IPS DF 4.7 (cell line): ENCODE measurements at regions not wholly inside any gene's neighbourhood (a gene's known extent, or its start where the extent isn't known, plus 50 kb on each side); places are given as distances from the start of the nearest gene placed in this dataset.

Experiments
- DNase-seq: peaks from one replicate; pipeline ENCODE4 v3.0.0-alpha.2; 2013; ENCODE audit warnings: low spot score; ENCODE audit errors: extremely low read depth

- DNase-seq = no peak
These were observed 320.9 kb downstream of the ZSWIM6 start for GRCh38 chr5:61652916-61653315.

GRCh38 chr5:61653807-61654580 is 321.9 kb downstream of the ZSWIM6 start:
- no peak for DNase-seq

DNA sequence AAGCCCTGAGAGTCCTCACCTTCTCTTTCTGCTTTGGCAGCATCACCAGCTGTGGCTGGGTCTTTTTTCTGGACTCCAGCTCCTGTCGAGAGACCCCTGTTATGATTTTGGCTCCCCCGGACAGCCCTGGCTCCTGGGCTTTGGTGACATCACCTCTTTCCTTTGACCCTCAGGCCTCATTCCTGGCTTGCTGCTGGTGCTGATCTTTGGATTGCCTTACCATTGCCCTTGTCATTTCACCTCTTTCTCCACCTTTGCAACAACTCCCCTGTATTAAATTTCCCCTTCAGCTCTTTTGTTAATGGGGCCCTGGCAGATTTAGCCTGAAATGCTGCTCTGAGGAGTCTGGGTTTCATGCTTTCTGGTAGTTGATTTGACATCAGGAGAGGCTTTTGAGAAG is 322.8 kb downstream of the ZSWIM6 start:
- no peak for DNase-seq

- no peak for DNase-seq
These were observed 325.0 kb downstream of the ZSWIM6 start for GRCh38 chr5:61657010-61657409.

DNA sequence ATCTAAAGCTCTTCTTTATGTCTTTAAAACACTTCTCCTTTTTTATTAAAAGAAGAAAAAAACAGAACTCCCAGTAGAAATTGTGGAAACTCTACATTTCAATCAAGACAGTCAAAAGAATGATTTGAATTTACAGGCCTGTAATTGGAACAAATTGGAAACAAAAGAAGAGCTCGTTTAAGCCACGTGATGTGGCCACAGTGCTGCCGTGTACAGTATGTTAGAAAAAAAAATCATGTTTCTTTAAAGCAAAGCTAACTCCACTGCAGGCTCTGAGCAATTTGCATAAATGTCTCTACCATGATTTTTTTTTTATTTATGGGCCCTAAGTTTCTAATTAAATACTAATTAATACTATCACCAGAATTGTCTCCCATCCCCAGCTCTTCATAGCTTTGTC is 325.6 kb downstream of the ZSWIM6 start:
- DNase-seq = no peak

GRCh38 chr5:61658592-61659008 is 326.5 kb downstream of the ZSWIM6 start:
- DNase-seq = peak; percentile 90

- DNase-seq = peak; percentile 62
These were observed 327.2 kb downstream of the ZSWIM6 start for GRCh38 chr5:61659221-61659696.

GRCh38 chr5:61662670-61663069 is 330.6 kb downstream of the ZSWIM6 start:
- DNase-seq = no peak

GRCh38 chr5:61666064-61666621 is 334.1 kb downstream of the ZSWIM6 start:
- no peak for DNase-seq

DNA sequence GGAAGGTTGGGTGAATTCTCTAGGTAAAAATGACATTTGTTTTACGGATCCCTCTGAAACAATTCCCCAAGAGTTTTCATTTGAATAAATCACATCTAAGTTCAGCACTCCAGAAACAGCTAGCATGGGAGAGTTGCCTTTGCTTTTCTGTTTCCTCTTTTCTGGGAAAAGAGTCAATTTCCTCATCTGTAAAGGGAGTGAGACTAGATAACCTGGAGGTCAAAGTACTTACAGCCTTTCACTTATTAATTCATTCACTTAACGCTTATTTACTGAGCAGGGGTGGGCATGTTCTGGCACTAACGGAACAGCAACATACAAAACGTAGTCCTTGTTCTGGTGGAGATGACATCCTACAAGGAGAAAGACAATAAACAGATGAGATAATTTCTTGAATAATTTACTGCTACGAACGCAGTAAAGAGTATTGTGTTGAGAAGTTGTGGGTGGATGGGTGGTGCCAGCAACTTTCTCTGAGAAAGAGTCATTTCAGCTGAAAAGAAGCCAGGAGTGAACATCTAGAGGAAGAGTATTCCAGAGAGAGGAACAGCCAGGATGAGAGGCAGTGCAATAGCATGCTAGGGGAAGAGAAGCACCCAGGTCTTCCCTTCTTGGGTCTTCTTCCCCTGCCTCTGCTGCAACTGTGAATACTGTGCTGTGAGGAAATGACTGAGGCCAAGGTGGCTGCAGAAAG is 335.6 kb downstream of the ZSWIM6 start:
- no peak for DNase-seq

GRCh38 chr5:61669531-61669930 is 337.5 kb downstream of the ZSWIM6 start:
- no peak for DNase-seq

DNA sequence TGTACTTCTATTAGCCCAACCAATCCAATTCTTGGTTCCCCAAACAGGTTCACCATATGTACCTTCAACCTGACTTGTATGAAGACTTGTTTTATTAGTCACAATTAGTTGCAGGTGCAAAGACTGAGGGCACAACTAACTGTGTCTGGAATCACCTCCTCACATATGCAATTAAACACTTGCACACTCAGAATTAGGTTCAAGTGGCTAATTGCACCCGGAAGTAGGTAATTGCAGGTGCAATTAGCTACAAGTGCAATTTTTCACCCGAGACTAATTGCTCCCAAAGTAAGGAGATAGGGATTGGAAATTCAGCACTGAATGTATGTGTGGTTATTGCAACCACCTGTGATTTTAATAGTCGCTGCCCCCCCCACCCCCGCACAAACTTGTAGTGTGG is 338.9 kb downstream of the ZSWIM6 start:
- no peak for DNase-seq

DNA sequence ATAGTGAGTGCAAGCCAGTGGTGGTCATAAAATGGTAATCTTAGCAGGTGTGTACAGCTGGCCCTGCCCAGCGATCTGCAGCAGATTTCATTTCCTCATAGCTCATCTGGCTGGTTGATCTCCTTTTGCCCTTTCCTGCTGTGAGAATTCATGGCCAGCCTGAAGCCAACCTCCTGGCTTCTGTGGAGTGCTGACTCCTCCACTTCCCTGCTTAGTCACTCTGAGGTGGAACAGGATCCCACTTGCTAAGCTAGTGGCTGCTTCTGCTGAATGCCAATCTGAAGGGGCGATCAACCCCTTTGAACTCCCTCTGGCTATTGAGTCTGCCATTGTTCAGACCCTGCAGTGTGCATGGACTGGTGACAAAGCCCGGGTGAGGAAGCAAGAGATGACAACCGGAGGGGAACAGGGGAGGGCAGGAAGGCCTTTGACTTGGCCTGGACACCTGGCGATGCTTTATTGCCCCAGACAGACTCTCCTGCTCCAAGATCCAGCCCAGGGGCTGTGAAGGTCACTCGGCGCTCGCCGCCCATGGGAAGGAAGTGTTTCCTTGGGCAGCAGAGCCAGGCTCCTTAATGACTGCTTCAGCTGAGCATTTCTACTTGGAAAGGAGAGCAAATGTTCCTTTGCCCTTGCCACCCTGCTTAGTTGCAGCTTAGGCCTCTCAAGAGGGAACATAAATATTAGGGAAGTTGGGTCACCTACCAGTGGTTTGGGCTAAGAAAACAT is 341.1 kb downstream of the ZSWIM6 start:
- DNase-seq = no peak

DNA sequence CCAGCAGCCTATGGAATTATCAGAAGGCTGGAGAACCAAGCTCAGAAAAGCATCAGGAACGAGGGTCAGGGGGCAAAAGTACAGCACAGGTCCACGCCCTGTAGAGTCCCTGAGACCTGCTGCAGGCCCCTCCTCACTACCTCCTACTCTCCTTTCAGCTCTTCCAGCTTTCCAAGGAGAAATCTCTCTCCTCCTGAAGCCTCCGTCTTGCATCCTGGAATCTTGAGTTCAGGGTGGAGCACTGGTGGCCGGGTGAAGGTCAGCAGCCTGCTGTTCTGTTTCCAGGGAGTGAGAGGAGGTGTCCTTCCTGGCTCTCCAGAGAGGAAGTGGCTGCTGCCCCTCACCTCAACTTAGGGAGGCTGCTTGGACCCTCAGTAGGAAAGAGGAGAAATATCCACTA is 342.3 kb downstream of the ZSWIM6 start:
- DNase-seq = no peak

DNA sequence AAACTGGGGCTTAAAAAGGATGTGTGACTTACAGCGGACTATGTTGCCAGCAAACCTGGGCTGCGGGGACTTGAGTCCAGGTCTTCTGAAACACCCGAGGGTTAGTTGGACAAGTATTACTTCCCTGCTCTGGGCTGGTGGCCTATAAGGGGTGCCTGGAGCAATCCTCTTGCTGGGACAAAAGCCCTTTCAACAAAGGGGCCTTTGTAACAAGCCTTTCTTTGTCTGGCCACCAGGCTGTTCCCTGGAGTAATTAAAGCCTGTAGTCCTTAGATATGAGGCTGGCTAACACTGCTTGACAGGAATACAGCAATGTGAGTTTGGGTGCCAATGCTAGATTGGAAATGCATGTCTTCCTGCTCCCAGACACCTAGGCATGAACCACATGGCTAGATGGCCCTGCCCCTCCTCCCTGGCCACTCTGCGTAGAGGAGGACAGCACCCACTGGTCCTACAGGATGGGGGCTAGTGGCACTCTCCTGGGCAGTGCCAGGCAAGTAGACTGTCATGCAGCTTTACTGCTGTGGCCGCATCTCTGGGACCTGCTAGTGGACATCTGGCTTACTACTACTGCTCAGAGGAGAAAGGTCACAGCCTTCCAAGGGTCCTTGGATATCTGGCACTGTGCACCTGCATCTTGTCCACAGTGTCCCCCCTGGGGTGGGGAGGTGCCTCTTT is 343.1 kb downstream of the ZSWIM6 start:
- DNase-seq = no peak

GRCh38 chr5:61677220-61677619 is 345.2 kb downstream of the ZSWIM6 start:
- DNase-seq = no peak

DNA sequence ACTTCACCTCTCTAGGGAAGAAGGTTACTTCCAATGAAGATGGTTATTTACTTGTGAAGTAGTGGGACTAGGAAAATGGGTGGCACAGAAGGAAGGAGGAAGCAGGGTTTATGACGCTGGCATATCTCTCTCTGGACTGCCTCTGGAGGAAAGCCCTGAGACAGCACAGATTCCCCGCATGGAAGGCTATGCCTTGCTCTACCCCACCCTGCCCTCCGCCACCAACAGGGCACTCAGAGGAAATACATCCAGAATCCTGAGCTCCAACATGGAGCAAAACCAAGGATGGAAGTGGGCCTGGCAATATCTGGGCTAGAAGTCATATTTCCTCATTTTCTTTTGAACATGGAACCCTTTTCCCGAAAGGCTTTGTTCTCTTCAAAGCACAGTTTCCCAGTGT is 346.9 kb downstream of the ZSWIM6 start:
- DNase-seq = no peak

DNA sequence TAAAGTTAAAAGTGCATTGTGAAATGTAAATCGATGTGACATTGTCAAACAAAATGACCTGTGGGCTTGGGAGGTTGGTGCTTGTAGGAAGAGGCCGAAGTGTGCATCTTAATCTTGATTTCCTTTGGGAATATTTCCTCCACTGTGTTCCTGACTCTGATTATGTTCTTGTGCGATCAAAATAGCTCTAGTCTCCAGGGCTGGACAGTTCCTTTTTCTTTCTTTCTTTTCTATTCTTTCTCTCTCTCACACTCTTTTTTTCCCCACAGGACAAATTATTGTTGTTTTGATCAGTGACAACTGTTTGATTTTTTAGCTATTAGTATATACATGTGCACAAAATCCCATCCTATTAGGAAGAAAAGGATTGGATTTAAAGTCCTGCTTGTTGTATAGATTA is 347.5 kb downstream of the ZSWIM6 start:
- no peak for DNase-seq

- no peak for DNase-seq
These were observed 348.2 kb downstream of the ZSWIM6 start for GRCh38 chr5:61680247-61680646.

DNA sequence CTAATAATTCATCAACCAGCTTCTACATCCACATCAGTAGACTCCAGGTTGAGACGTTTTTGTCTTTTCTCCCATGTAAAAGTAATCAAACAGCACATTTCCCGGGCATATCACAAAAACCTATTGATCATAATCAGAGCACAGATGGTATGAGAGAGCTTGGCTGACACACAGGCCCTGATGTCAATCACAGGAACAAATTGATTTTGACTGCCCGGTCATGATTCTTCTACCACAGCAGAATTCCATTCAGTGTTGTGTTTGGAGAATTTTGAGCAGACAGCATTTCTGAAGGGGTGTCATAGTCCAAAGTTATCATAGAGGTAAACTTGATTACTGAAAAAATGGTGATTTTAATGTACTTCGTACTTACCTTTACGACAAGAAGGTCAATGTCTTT is 351.1 kb downstream of the ZSWIM6 start:
- DNase-seq = no peak

DNA sequence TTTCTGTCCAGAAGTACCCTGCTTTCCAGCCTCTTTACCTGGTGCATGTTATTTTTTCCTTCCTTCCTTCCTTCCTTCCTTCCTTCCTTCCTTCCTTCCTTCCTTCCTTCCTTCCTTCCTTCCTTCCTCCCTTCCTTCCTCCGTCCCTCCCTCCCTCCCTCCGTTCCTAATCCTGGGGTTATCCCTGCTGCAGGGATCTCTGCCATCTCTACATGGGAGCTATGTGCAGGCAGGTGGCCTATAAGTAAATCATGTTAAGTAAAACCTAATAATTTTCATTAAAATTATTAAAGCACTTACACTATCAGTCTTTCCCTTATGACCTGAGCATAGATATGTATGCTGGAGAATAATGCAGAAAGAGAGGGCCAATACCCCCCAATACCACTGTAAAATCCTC is 351.9 kb downstream of the ZSWIM6 start:
- no peak for DNase-seq
